HG03108 (cell line): ENCODE measurements at regions not wholly inside any gene's neighbourhood (a gene's known extent, or its start where the extent isn't known, plus 50 kb on each side); places are given as distances from the start of the nearest gene placed in this dataset.
"Not testable (repeated sequence)": the region's sequence is repeated elsewhere in the genome, so short reads cannot be mapped to it uniquely, and the experiment has no call there.

Source experiments
- ATAC-seq: cut with Tn5 transposase; IDR thresholded peaks from one replicate; pipeline ENCODE4 v1.9.1; 2021; ENCODE audit warnings: moderate library complexity; ENCODE audit not compliant: unreplicated experiment

DNA sequence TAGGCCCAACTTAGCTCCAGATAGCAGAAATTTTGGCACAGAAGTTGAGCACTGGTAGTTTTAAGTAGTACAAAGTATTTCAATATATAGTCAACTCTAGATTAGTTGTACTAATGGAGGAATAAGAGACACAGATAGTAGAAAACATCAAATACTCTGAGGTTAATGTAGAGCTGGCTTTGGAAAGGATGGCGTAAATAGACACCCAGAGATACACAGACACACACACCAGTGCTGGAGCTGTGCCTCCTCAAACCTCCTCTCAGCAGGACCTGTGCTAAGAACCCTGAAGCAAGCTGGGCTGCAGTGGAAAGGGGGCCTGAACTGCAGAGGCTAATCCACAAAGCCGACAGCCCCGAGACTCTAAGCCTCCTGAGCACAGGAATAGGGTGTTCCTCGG is 67.0 kb upstream of the EDEM3 start:
- ATAC-seq = no peak

GRCh38 chr1:184820956-184821355 is 66.3 kb upstream of the EDEM3 start:
- ATAC-seq = no peak

- no peak for ATAC-seq
These were observed 65.6 kb upstream of the EDEM3 start for GRCh38 chr1:184820218-184820750.

GRCh38 chr1:184818646-184819045 is 64.0 kb upstream of the EDEM3 start:
- no peak for ATAC-seq

GRCh38 chr1:184817003-184817402 is 62.3 kb upstream of the EDEM3 start:
- not testable (repeated sequence) for ATAC-seq

GRCh38 chr1:184813528-184814089 is 59.0 kb upstream of the EDEM3 start:
- no peak for ATAC-seq

DNA sequence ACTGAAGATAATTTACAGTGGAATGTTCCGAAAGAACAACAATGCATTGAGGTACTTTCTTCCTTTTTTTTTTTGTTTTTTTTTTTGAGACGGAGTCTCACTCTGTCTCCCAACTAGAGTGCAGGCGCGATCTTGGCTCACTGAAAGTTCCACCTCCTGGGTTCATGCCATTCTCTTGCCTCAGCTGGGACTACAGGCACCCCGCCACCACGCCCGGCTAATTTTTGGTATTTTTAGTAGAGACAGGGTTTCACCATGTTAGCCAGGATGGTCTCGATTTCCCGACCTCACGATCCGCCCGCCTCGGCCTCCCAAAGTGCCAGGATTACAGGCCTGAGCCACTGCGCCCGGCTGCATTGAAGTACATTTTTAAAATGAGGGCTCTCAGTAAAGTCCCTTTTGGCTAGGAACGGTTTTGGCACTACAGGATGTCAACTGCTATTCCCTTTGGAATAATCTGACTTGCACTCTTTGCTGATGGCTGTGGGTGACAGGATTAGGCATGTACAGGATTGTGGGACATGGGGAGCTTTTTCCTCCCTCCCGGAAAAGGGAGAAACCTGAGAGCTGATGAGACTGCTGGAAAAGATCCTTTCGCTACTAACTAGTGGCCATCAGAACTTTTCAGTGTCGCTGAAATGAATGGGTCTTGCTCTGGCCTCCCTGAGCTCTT is 56.9 kb upstream of the EDEM3 start:
- no peak for ATAC-seq

- no peak for ATAC-seq
These were observed 56.2 kb upstream of the EDEM3 start for GRCh38 chr1:184810735-184811343.

- no peak for ATAC-seq
These were observed 51.7 kb upstream of the EDEM3 start for GRCh38 chr1:184806296-184806721.

DNA sequence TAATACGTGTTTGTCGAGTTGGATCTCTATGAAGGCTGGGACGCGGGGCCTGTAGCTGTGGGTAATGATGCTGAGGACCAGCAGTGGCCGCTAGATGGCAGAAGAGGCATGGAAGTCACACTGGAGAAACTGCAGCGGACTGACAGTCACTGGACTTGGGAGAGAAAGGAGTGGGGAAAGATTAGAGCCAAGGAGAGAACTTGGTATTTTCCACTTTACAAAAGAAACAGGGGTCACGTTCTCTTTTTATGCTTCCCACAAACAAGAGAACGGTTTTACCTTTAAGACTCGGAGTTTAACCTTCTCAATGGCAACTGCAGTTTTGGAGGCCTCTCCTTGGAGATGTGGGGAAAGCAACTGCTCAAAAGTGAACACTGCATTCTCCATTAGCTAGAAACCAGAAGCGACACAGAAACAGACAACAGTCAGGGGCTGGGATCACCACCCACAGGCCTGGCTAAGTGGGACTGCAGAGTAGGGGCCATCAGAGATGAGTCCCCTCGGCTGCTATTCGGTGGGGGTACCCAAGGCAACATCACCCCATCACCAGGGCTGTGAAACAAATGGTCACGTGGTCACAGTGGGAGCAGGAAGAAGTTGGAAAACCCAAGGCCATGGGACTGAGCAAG is 51.1 kb upstream of the EDEM3 start:
- peak; percentile 85 for ATAC-seq
